Lower leg skin (tissue), 4 donors: ENCODE measurements at regions not wholly inside any gene's neighbourhood (a gene's known extent, or its start where the extent isn't known, plus 50 kb on each side); places are given as distances from the start of the nearest gene placed in this dataset.

Experiments used
- DNase-seq, 2 donors: peaks; one replicate each; pipeline ENCODE4 v3.0.0-alpha.2; 2019; ENCODE audit warnings: low spot score in 2 of 2
- H3K4me3 ChIP-seq: fragments of 200-600 bp; sonication (generic); 2 replicates; pipeline ENCODE4 v1.5.1; 2017; ENCODE audit warnings: mild to moderate bottlenecking, low read depth; ENCODE audit not compliant: poor library complexity, severe bottlenecking
- POLR2A ChIP-seq, 2 donors: fragments of 450-650 bp; IDR thresholded peaks; one replicate each; pipeline ENCODE4 v1.6.1; 2016 to 2017; ENCODE audit warnings: antibody characterized with exemption in 2 of 2, mild to moderate bottlenecking in 1 of 2, moderate library complexity in 1 of 2
- WGBS, 2 donors: methylation state at CpG; one replicate each; pipeline ENCODE4 v1.1.5; 2018; 5-methylcytosine and 5-hydroxymethylcytosine counted together
- intact Hi-C: fragments of 100-400 bp; cut with DNase I; formaldehyde crosslinking; loops from one replicate; pipeline ENCODE4 v1.15.0; 2023; ENCODE audit warnings: low total_unique reads
- TF ChIP-seq, protein P1 (sequence below), 3 donors: fragments of 450-650 bp; IDR thresholded peaks; one replicate each; pipeline ENCODE4 v1.5.1; 2016; ENCODE audit warnings: antibody characterized with exemption in 3 of 3, mild to moderate bottlenecking in 3 of 3, moderate library complexity in 2 of 3

GRCh38 chr16:35174016-35174415 lies 1714.6 kb downstream of the TP53TG3F start:
- TF ChIP-seq POLR2A (IDR thresholded peaks at IDR 0.05): no peak
- TF ChIP-seq, protein P1, sequence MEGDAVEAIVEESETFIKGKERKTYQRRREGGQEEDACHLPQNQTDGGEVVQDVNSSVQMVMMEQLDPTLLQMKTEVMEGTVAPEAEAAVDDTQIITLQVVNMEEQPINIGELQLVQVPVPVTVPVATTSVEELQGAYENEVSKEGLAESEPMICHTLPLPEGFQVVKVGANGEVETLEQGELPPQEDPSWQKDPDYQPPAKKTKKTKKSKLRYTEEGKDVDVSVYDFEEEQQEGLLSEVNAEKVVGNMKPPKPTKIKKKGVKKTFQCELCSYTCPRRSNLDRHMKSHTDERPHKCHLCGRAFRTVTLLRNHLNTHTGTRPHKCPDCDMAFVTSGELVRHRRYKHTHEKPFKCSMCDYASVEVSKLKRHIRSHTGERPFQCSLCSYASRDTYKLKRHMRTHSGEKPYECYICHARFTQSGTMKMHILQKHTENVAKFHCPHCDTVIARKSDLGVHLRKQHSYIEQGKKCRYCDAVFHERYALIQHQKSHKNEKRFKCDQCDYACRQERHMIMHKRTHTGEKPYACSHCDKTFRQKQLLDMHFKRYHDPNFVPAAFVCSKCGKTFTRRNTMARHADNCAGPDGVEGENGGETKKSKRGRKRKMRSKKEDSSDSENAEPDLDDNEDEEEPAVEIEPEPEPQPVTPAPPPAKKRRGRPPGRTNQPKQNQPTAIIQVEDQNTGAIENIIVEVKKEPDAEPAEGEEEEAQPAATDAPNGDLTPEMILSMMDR (IDR thresholded peaks at IDR 0.05): no peak
- WGBS, 2 donors: 84 to 85% methylated on average over 3 to 4 of the region's 4 CpGs
- intact Hi-C loops: loop anchor here (5.0 kb wide), 1 partner anchor 472 kb away; no protein-coding TSS in a partner anchor
- H3K4me3 ChIP-seq: no peak overlapping the region
- no peak for DNase-seq

DNA sequence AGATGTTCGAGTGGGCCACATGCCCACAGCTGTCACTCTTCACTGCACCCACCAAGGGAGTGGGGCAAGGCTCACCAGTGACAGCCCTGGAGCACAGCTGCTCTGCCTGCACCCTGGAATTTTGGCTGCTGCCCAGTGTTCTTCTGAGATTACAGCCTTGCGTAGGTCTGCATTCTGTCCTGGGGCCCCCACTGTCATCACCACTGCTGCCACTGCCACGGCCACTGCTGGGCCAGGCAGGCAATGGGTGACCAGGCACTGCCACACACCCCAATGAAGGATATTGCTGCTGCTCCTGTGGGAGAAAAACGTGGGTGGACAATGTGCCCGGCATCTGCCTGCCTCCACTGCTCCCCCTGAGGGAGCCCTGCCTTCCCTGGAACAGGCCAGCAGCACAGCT lies 1717.0 kb downstream of the TP53TG3F start:
- DNase-seq: no peak
- 66 to 69% methylated on average over 5 of the region's 5 CpGs for WGBS, 2 donors
- intact Hi-C loops: no loop called here
- TF ChIP-seq, protein P1 (IDR thresholded peaks at IDR 0.05): no peak
- no peak for TF ChIP-seq POLR2A (IDR thresholded peaks at IDR 0.05)
- no peak overlapping the region for H3K4me3 ChIP-seq

DNA sequence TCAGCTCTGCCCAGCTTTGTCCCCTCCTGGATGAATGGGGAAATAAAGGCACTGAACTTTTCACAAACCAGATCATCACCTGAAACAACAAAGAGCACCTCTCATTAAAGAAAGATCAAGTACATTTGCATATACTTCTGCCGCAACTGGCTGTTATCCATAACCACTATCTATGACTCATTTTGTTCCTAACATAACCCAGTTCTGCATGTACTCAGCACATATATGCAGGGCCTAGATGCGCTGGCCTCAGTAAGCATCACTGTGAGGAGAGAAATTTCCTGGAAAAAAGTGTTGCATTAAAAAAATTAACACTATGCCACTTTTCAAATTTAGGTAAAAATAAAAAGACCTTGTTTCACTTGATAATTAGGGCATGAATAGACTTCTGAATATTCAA lies 1718.4 kb downstream of the TP53TG3F start:
- WGBS, 2 donors: 53 to 58% methylated on average over 2 of the region's 2 CpGs
- no peak for TF ChIP-seq POLR2A (IDR thresholded peaks at IDR 0.05)
- TF ChIP-seq, protein P1 (IDR thresholded peaks at IDR 0.05): no peak
- no peak overlapping the region for H3K4me3 ChIP-seq
- intact Hi-C loops: no loop called here
- DNase-seq: no peak

GRCh38 chr16:35180970-35181369 lies 1721.6 kb downstream of the TP53TG3F start:
- TF ChIP-seq, protein P1 (IDR thresholded peaks at IDR 0.05): no peak
- TF ChIP-seq POLR2A (IDR thresholded peaks at IDR 0.05): no peak
- WGBS, 2 donors: 70 to 86% methylated on average over 2 of the region's 2 CpGs

GRCh38 chr16:35181422-35182030 lies 1722.1 kb downstream of the TP53TG3F start:
- 57 to 72% methylated on average over 5 to 6 of the region's 6 CpGs for WGBS, 2 donors
- TF ChIP-seq, protein P1 (IDR thresholded peaks at IDR 0.05): no peak
- TF ChIP-seq POLR2A (IDR thresholded peaks at IDR 0.05): no peak
- peak in 1 of 2 donors; percentile 49 for DNase-seq
- intact Hi-C loops: no loop called here
- no peak overlapping the region for H3K4me3 ChIP-seq

More at GRCh38 chr16:35180970-35181369, 1721.6 kb downstream of the TP53TG3F start:
- peak in 1 of 2 donors; percentile 71 for DNase-seq
- no peak overlapping the region for H3K4me3 ChIP-seq
- intact Hi-C loops: no loop called here
